GM18868 (cell line): ENCODE measurements at regions not wholly inside any gene's neighbourhood (a gene's known extent, or its start where the extent isn't known, plus 50 kb on each side); places are given as distances from the start of the nearest gene placed in this dataset.

ENCODE experiments used
- ATAC-seq: cut with Tn5 transposase; IDR thresholded peaks from one replicate; pipeline ENCODE4 v1.9.1; 2021; ENCODE audit warnings: mild to moderate bottlenecking, moderate library complexity; ENCODE audit not compliant: unreplicated experiment

DNA sequence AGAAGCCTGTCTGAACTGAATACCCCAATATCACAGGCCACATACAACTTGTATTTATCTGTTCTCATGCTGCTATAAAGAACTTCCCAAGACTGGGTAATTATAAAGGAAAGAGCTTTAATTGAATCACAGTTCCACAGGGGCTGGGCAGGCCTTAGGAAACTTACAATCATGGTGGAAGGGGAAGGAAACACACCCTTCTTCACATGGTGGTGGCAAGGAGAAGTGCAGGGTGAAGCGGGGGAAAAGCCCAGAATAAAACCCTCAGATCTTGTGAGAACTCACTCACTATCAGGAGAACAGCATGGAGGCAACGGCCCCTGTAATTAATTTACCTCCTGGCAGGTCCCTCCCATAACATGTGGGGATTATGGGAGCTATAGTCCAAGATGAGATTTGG lies 50.3 kb upstream of the FNDC1 start:
- no peak for ATAC-seq

DNA sequence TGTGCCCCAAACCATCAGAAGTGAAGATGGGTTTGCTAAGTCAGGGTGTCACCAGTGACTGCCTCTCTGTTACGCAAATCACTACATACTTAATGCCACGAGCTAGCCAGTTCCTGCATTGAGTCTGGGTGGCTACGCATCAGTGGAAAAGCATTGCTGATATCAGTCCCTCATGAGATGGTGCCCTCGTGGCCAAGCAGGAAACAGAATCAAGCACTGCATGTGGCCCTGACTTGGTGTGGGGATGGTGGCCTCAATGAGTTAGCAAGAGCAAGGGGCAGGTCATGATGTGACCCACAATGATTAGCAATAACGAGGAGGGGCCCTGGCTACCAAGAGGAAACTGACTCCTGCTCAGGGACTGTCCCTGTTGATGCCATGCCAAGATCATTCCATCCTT lies 51.6 kb upstream of the FNDC1 start:
- peak; percentile 54 for ATAC-seq

DNA sequence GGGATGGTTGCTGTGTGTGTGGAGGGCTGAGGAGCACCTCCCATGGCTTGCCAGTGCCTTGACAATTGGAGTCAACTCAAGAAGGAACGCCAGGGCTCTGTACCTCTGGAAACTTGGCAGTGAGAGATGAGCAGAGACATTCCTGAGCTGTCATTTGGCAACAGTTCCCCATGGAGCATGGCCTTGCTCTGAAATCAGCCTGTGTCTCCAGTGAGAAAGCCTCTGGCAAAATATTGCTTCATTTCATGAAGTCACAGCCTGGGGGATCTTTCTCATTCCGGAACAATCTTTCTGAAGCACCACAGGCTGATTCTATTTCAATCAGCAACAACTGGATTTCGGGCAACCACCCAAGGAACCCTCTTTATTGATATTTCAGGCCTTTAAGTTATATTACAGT lies 52.2 kb upstream of the FNDC1 start:
- ATAC-seq, result no peak

DNA sequence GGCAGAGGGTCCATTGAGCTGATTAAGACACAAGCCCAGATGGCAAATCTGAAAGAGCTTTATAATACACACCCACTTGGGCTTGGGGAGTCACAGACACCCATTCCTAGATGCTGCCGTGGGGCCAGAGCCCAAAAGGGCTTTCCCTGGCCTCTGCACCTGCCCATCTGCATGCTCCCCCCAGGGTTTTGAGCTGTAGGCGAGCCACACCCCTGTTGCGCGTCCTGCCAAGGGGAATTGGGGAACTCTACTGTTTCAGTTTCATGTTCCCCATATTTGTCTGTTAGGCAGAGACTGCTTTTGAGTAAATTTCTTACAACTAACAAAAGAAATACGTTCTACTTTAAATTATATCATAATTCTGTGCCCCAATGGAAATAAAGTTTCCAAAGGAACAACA lies 52.9 kb upstream of the FNDC1 start:
- ATAC-seq, result peak; percentile 86

DNA sequence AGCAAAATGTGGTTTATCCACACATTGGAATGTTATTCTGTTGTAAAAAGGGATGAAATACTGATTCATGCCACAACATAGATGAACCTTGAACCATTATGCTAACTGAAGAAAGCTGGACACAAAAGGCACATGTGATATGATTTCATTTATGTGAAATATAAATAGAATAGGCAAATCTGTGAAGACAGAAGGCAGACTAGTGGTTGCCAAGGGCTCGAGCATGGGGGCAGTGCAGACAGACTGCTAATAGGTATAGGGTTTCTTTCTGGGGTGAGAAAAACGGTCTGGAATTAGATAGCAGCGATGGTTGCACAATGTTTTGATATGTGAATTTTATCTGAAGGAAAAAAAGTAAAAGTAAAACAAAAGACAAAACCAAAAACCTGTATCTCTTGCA lies 54.6 kb upstream of the FNDC1 start:
- no peak for ATAC-seq

DNA sequence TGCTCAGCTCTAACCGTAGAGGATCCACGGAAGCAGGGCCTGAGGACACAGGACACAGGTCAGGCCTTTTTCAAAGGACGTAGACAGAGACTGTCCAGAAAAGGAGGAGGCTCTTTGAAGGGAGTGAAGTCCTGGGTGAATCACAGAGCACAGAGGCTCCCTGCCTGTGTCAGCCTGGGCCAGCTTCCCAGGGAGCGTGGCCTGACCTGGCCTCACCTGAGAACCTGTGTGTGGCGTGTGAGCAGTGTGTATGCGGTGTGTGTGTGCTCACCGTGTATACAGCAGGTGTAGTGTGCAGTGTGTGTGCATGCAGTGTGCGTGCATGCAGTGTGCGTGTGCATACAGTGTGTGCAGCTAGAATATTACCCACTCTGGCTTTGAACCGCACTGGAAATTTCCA lies 56.0 kb upstream of the FNDC1 start:
- no peak for ATAC-seq

- no peak for ATAC-seq
These were observed 56.5 kb upstream of the FNDC1 start for GRCh38 chr6:159112714-159113113.

- no peak for ATAC-seq
These were observed 58.5 kb upstream of the FNDC1 start for GRCh38 chr6:159110748-159111147.

DNA sequence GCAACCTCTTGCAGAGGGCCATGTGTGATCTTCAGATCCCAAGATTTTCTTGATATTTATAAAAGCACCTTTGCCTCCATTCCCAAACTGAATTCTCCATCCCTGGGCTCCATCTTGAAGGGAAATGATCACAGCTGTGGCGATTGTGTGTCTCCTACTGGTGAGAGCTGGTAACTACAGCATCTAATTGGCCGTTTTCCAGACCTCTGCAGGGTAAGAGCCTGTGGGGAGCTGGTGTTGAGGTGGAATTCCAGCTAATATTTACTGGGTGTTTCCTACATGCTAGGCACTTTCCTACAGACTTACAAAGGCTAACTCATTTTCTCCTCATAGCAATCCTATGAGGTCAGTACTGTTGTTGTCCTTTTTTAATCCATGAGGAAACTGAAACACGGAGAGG lies 59.2 kb upstream of the FNDC1 start:
- no peak for ATAC-seq

DNA sequence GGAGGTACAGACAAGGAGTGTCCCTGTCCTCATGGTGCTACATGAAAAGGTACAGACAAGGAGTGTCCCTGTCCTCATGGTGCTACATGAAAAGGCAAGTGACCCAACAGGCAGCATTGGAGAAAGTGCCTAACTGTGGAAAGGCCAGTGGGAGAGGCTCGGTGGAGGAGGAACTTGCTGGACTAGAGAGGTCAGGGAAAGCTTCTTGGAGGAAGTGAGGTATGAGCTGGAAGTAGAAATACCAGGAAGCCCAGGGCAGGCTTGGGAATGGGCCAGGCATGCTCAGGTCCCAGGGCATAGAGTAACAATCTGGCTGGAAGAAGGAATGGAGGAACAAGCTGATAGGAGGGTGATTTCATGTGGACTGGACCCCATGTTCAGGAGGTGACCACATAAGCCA lies 59.8 kb upstream of the FNDC1 start:
- ATAC-seq, result no peak

DNA sequence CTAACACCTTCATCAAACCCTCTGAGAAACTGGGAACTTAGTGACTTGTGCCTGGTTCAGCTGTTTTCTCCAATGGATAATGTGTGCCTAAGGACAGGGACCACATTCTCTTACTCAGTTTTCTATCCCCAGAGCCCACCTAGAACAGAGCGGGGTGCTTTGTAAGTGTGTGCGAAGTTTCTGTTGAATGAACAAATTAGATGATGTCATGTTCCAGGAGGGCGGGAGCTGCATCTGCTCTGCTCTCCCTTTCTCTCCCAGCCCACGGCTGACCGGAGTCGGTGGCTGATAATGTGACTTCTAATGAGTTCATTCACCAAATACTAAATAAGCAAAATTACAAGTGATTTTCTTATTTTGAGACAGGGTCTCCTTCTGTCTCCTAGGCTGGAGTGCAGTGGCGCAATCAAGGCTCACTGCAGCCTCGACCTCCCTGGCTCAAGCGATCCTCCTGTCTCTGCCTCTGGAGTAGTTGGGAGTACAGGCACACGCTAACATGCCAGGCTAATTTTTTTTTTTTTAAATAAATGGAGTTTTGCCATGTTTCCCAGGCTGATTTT lies 60.7 kb upstream of the FNDC1 start:
- ATAC-seq, result no peak

GRCh38 chr6:159107451-159108260 lies 61.5 kb upstream of the FNDC1 start:
- ATAC-seq, result no peak

- ATAC-seq, result peak; percentile 85
These were observed 61.9 kb upstream of the TAGAP start for GRCh38 chr6:159106627-159107241.

- no peak for ATAC-seq
These were observed 60.9 kb upstream of the TAGAP start for GRCh38 chr6:159105716-159106115.

- ATAC-seq, result no peak
These were observed 60.1 kb upstream of the TAGAP start for GRCh38 chr6:159104931-159105330.

- ATAC-seq, result peak; percentile 44
These were observed 59.6 kb upstream of the TAGAP start for GRCh38 chr6:159104163-159104925.

GRCh38 chr6:159103396-159104162 lies 58.8 kb upstream of the TAGAP start:
- ATAC-seq, result no peak

DNA sequence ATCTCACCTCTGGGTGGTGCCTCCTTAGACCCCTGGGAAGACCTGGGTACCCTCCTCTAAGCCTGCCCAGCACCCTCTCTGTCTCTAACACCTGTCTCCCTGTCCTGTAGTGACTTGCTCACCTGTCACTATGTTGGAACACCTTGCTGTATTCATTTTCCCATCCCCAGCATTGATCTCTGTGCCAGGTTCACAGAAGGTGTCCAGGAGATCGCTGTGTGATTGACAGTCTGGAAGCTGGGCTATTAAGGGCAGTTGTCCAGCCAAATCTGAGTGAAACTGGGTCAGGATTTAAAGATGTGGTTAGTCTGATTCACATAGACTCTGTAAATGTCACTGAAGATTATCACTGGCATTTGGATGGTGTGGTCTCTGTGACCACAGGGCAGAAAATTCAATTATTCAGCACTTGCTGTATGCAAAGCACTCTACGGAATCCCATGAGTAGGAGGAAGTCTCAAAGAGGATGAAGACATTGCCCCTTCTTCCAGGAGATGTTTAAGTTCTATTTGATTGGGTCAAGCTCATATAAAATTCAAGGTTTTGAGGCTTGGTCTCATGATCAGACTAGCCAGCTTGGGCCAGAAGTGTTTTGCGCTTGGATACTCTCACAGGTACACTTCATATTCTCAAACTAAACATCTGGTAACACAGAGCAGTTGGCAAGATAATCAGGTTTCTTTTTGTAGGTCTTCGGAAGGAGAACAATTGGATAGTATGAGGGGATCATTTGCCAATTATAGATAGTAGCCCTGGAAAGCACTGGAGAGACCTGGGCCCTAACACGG lies 57.8 kb upstream of the TAGAP start:
- no peak for ATAC-seq

GRCh38 chr6:159101656-159102055 lies 56.9 kb upstream of the TAGAP start:
- no peak for ATAC-seq
